GM19395 (cell line): ENCODE measurements at regions not wholly inside any gene's neighbourhood (a gene's known extent, or its start where the extent isn't known, plus 50 kb on each side); places are given as distances from the start of the nearest gene placed in this dataset.
"Not testable (repeated sequence)": the region's sequence is repeated elsewhere in the genome, so short reads cannot be mapped to it uniquely, and the experiment has no call there.

Source experiments
- ATAC-seq: cut with Tn5 transposase; IDR thresholded peaks from one replicate; pipeline ENCODE4 v1.9.1; 2021; ENCODE audit warnings: mild to moderate bottlenecking, moderate library complexity; ENCODE audit not compliant: unreplicated experiment

GRCh38 chr2:107535905-107536689 is 290.6 kb upstream of the RGPD4 start:
- not testable (repeated sequence) for ATAC-seq

GRCh38 chr2:107542314-107542740 is 284.4 kb upstream of the RGPD4 start:
- no peak for ATAC-seq

- ATAC-seq = no peak
These were observed 282.9 kb upstream of the RGPD4 start for GRCh38 chr2:107543793-107544192.

GRCh38 chr2:107545066-107545465 is 281.6 kb upstream of the RGPD4 start:
- ATAC-seq = no peak

- no peak for ATAC-seq
These were observed 280.8 kb upstream of the RGPD4 start for GRCh38 chr2:107545851-107546250.

- ATAC-seq = no peak
These were observed 278.5 kb upstream of the RGPD4 start for GRCh38 chr2:107548216-107548615.

- ATAC-seq = no peak
These were observed 273.6 kb upstream of the RGPD4 start for GRCh38 chr2:107553046-107553445.

- ATAC-seq = no peak
These were observed 273.2 kb upstream of the RGPD4 start for GRCh38 chr2:107553539-107553938.

- ATAC-seq = no peak
These were observed 270.6 kb upstream of the RGPD4 start for GRCh38 chr2:107556038-107556627.

- ATAC-seq = no peak
These were observed 268.4 kb upstream of the RGPD4 start for GRCh38 chr2:107558295-107558694.

GRCh38 chr2:107569496-107569895 is 257.2 kb upstream of the RGPD4 start:
- ATAC-seq = no peak

GRCh38 chr2:107570876-107571275 is 255.8 kb upstream of the RGPD4 start:
- no peak for ATAC-seq

GRCh38 chr2:107572890-107573289 is 253.8 kb upstream of the RGPD4 start:
- ATAC-seq = not testable (repeated sequence)

GRCh38 chr2:107576991-107577390 is 249.7 kb upstream of the RGPD4 start:
- ATAC-seq = no peak

GRCh38 chr2:107582487-107582886 is 244.2 kb upstream of the RGPD4 start:
- ATAC-seq = no peak

GRCh38 chr2:107584577-107584976 is 242.1 kb upstream of the RGPD4 start:
- ATAC-seq = no peak

- no peak for ATAC-seq
These were observed 240.8 kb upstream of the RGPD4 start for GRCh38 chr2:107585851-107586250.

GRCh38 chr2:107588181-107588580 is 238.5 kb upstream of the RGPD4 start:
- no peak for ATAC-seq

- ATAC-seq = no peak
These were observed 237.6 kb upstream of the RGPD4 start for GRCh38 chr2:107589079-107589491.

GRCh38 chr2:107591561-107592279 is 235.0 kb upstream of the RGPD4 start:
- no peak for ATAC-seq

GRCh38 chr2:107592280-107592624 is 234.4 kb upstream of the RGPD4 start:
- ATAC-seq = no peak

GRCh38 chr2:107595285-107595684 is 231.4 kb upstream of the RGPD4 start:
- no peak for ATAC-seq
